DMS 273 treated with DMSO at 0.1 percent for 48 hours (cell line): ENCODE measurements at regions not wholly inside any gene's neighbourhood (a gene's known extent, or its start where the extent isn't known, plus 50 kb on each side); places are given as distances from the start of the nearest gene placed in this dataset.
A peak's percentile ranks its signal among the peaks of the same experiment; 100 is the strongest.
"Not testable (repeated sequence)": the region's sequence is repeated elsewhere in the genome, so short reads cannot be mapped to it uniquely, and the experiment has no call there.

Experiments
- DNase-seq: peaks from one replicate; lab custom pipeline; 2025; lab: John Stamatoyannopoulos, UW

DNA sequence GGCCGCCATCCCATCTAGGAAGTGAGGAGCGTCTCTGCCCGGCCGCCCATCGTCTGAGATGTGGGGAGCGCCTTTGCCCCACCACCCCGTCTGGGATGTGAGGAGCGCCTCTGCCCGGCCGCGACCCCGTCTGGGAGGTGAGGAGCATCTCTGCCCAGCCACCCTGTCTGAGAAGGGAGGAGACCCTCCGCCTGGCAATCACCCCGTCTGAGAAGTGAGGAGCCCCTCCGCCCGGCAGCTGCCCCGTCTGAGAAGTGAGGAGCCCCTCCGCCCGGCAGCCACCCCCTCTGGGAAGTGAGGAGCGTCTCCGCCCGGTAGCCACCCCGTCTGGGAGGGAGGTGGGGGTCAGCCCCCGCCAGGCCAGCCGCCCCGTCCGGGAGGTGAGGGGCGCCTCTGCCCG, 194.2 kb upstream of the FBXL4 start:
- not testable (repeated sequence) for DNase-seq

- no peak for DNase-seq
Observed at GRCh38 chr6:99138445-99138844, 190.7 kb upstream of the FBXL4 start.

GRCh38 chr6:99137314-99137713, 189.6 kb upstream of the FBXL4 start:
- no peak for DNase-seq

DNA sequence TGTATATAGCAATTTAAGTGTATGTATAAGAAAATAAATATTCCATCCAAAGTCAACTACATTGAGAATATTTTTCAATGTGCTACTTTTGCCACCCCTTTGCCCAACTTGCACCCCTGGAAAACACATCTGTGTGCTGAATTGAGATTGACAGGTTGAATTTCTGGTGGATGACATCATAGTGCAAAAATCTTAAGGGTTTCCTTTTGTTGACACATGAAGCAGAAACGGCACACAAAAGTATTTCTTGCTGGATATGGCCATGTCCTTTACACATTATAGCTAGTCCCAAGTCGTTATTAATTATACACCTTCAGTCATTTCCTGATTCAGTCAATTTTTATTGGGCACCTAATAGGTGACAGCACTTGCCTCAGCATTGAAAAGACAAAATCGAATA, 188.7 kb upstream of the FBXL4 start:
- DNase-seq: no peak

DNA sequence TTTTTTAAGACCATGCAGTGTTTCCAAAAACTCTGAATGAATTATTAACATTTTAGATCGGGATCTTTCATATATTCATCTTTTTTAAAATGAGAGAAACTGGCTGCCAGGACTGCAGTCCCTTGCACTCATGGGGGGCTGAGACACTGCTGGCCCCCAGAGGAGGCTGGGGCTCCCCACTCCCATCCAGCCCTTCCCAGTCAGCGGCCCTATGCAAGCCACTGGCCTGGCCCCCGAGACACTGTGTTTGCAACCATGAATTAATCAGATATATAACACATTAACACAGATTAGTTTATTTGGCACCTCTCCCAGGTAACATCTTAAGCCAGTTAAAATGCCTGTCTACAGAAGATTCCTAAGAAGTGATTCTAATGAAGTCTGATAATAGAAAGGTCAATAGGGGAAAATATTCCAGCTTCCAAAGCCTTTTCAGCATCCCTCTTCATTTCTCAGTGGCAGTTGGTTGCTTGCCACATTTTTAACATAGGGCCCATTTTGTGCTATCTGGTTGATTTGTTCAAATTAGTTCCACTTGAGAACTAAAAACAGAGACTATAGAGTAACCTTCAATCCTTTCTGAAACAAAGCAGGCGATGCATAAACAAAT, 184.4 kb upstream of the FBXL4 start:
- no peak for DNase-seq

DNA sequence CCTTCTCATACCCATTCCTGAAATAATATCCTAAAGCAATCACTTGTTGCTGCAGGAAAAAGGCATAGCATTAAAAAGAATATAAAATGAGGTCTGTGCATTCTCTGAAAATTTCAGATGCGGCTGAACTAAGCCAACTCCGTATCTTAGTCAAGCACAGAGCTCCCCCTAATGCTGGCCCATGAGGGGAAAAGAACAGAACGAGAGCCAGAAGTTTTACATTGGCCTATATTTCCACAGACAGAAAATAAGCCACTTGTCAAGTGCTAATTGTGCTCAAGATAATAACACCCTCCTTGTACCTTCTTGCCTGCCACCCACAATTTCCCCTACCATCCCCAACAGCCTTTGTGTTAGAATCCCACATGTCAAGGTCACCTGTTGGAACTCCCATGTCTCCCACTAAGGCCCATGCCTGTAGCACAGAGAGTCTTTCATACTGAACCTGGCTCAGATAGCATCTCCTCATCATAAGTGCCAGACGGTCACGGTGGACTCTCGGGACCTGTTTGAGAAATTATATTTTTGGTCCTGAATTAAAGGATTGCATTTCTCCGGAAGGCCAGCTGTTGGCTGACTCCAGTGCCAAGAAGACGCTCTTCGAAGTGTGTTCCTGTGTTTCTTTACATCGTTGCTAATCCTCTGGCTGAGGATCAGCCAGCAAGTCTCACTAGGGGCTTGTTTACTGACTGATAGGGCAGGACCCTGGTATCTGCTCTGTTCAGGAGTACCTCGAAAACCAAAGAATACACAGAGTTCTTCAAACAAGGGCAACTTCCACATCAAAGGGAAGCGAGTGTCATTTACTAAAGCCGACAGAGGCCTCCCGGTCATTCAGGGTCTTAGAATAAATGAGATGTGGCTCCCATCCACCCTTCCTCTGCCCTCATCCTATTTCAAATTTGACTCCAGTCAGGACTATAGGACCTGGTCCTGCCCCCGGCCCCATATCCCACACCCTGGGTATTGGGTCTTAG, 183.4 kb upstream of the FBXL4 start:
- DNase-seq: peak; percentile 65

DNA sequence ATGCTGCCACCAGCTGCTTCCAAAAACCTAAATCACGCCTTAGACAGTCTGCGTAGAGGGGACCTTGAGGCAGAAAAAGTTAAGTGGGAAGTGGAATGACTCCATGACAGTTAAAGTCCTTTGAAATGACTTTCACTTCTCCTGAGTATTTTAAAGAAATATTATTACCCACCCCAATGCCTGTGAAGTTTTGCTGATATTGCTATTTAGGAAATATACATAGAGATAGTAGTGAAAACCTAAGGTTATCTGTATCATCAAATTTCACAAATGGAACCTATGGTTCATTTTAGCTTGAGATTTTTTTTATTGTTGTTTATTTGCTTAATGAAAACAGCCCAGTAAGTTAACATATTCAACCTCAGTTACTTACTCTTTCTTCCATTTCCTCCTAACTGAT, 182.1 kb upstream of the FBXL4 start:
- no peak for DNase-seq

DNA sequence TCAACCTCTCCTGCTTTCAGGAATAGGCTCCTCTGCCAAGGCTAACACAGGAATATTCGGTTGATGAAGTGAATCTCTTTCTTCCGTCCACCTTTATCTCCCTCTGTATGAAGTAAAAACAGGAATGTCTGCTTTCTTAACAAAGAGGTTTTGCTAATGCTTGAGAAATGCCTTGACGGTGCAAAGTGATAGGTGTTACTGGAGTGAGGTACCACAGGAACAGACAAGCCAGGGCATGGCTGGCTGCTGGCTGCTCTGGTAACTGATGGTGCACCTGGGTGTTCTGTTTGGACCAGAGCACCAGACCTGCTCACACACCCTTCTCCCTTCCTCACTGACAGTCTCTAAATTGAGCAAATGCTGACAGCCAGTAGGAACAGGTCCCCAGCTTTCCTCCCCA, 174.0 kb upstream of the FBXL4 start:
- no peak for DNase-seq

DNA sequence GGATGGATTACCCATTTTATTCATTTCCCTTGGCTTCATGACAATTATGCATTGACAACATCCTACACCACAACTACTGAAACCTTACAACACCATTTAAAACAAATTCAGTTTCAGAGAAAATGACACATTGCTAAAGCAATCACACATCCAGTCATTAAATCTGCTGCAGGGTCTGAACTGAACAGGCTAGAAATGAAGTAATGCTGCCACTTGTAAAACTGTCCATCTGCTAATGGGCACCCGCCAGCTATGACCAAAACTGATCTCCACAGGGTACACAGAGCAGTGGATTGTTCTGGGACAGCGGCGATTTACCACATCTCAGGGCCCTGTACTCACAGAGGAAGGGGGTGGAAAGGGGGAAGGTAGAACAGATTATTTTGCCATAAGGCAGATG, 172.9 kb upstream of the FBXL4 start:
- DNase-seq: no peak

DNA sequence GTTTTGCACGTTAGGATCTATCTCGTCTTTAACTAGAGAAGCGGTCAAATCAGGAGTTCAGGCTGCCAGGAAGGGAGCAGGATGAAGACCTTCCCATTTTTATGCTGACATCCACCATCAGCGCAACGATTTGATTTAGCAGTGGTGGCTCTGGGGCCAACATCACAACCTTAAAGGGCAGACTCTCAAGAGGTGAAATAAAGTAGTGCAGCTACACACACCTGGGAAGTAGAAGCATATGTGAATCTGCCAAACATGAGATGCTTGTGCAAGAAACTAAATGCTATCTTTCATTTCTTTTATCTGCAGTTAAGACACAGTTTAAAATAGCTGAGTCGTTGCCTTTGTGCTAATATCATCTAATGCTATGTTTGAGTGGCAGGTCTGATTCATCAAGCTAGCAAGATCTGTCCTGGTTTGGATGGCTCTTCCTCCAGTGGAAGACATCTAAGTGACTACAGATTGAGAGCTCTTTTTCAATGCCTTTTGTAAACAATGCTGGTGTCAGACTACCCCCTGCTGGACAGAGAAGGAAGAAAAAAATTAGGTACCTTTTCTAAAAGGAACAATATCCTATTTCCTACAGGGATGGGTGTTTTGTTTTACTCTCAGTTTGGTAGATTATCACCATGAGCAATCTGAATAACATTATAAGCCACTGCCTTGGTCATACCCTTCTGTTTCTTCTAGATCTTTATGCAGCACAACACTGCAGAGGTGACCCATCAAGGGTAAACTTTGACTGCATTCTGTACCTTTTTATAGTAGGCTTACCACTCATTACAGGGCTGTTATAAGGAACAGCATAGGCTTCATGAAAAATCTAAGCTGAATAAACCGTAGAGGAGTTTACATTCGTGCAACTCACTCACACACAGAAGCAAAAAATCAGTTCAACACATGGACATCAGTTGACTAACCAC, 171.6 kb upstream of the FBXL4 start:
- DNase-seq: peak; percentile 47

DNA sequence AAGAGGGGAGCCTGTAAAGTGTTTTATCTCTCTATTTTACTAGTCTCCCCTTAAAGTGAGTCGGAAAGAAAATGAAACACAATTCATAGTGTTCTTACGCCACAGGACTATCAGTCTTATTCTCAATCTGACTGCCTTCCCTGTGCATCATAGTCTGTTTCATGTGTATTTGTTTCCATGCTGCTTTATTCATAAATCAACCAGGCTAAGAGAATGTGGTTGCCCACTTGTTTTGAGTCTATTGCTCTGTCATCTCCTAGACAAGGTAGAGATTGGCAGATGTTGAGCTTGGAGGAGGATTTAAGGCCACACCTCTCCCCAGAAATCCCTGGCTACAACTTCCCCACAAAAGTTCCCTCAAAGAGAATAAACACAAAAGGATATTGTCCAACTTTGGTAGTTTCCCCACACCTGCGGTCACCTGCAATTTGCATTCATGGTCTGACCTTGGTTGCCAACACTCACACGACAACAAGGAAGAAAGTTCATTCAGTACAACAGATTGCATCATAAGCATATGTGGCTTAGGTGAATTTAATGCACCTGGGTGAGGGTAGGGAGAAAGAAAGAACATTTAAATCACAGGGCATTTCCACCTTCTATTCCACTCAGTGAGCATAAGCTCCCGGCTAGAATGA, 167.1 kb upstream of the FBXL4 start:
- DNase-seq: no peak

- DNase-seq: no peak
Observed at GRCh38 chr6:99111590-99111989, 163.8 kb upstream of the FBXL4 start.

- no peak for DNase-seq
Observed at GRCh38 chr6:99110029-99110428, 162.3 kb upstream of the FBXL4 start.

GRCh38 chr6:99104218-99104617, 156.5 kb upstream of the FBXL4 start:
- DNase-seq: no peak

- DNase-seq: no peak
Observed at GRCh38 chr6:99099243-99099642, 151.5 kb upstream of the FBXL4 start.

DNA sequence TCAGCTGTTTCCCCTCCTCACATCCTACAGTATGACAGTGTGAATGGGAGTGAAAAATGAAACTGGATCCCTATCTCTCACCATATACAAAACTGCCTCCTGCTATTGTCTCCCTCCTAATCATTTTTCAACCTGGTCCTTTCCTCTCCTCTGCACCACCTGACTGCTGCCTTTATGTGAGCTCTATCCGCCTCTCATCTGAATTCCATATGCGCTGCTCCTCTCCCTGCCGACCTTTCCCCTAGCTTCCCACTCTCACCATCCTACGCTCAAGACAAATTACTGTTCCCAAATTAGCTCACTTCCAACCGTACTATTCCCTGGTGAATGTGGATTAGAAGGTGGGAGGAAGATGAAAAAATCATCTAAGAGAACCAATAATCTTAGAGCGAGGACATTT, 148.4 kb upstream of the FBXL4 start:
- DNase-seq: no peak

GRCh38 chr6:99093456-99094190, 145.9 kb upstream of the FBXL4 start:
- DNase-seq: no peak

DNA sequence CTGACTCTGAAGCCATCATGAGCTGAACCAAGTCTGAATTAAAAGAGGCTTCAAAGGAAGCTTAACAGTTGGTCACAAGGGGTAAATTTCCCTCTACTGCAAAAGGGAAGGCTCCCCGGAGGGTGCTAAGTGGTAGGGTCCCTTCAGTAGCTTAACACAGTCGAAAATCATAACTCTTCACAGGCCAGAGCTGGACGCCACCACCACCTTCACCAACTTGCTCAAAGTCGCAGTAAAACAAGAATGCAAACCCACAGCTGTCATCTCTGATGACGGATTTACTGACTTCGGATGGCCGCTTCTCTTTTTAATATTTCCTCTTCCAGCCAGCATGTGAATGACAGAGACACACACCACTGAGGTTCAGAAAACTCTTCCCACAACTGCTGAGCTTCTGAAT, 144.7 kb upstream of the FBXL4 start:
- DNase-seq: no peak

DNA sequence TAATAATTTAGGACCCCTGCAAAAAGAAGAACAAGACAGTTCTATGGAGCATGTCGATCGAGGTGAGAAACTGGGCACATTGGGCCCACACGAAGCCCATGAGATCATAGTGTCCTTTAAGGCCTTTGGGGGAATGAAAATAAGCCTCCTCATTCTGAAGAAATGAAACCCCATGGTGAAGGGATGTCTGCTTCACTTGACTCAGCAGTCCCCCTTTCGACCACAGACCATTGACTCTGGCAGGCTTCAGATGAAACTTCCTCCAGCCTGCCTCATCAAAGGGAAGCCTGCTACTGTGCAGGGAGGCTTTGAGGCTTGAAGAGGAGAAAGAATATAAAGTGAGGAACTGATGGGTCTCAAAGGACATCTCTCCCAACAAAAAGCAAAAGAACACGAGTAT, 144.2 kb upstream of the FBXL4 start:
- no peak for DNase-seq

DNA sequence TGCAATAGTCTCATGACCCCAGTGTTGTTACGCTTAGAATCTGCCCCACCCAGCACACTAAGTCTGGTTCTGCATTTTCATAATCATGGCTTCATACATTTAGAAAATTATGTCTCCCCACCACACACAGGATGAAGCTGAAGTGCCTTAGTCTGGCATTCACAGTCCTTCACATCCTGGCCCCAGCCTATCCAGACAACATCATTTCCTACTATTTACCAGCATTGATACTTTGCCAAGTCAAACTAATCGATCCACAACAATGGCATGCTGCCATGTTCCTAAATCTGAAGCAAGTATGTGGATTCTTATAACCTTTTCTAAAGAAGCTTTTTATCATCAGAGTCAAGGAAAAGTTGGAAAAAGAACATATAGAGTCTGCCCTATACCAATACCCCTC, 132.4 kb upstream of the FBXL4 start:
- DNase-seq: no peak

- no peak for DNase-seq
Observed at GRCh38 chr6:99079058-99079457, 131.3 kb upstream of the FBXL4 start.
